Prostate gland (tissue), 2 donors: ENCODE measurements at regions not wholly inside any gene's neighbourhood (a gene's known extent, or its start where the extent isn't known, plus 50 kb on each side); places are given as distances from the start of the nearest gene placed in this dataset.
"Not testable (repeated sequence)": the region's sequence is repeated elsewhere in the genome, so short reads cannot be mapped to it uniquely, and the experiment has no call there.

Experiments
- DNase-seq: peaks from one replicate; pipeline ENCODE4 v3.0.0-alpha.2; 2019; ENCODE audit warnings: low spot score
- H3K27ac ChIP-seq, 2 donors: fragments of 200-600 bp; sonication (generic); 2 replicates each; pipeline ENCODE4 v1.5.1; 2017 to 2019
- H3K27me3 ChIP-seq: fragments of 200-600 bp; sonication (generic); replicated peaks from 2 replicates; pipeline ENCODE4 v1.5.1; 2019; ENCODE audit not compliant: insufficient read depth
- H3K36me3 ChIP-seq, 2 donors: fragments of 200-600 bp; sonication (generic); 1 replicate in 1 of 2; 2 replicates in 1 of 2; pipeline versions ENCODE4 v1.5.1 to v1.8.1; 2017 to 2019
- H3K4me1 ChIP-seq: fragments of 200-600 bp; sonication (generic); replicated peaks from 2 replicates; pipeline ENCODE4 v1.5.1; 2019
- H3K4me3 ChIP-seq, 2 donors: fragments of 200-600 bp; sonication (generic); 2 replicates each; pipeline ENCODE4 v1.5.1; 2017 to 2019
- H3K9me3 ChIP-seq: fragments of 200-600 bp; sonication (generic); 2 replicates; pipeline ENCODE4 v1.5.1; 2017
- POLR2A ChIP-seq: fragments of 450-650 bp; IDR thresholded peaks from one replicate; pipeline ENCODE4 v1.6.1; 2016; ENCODE audit warnings: antibody characterized with exemption, mild to moderate bottlenecking
- POLR2AphosphoS5 ChIP-seq: sonication (generic); formaldehyde crosslinking; IDR thresholded peaks from one replicate; pipeline ENCODE4 v1.6.1; 2017; ENCODE audit warnings: antibody characterized with exemption
- WGBS: methylation state at CpG from one replicate; pipeline ENCODE4 v1.1.5; 2018; 5-methylcytosine and 5-hydroxymethylcytosine counted together
- intact Hi-C: fragments of 100-400 bp; cut with DNase I; formaldehyde crosslinking; loops from one replicate; pipeline ENCODE4 v1.14.2; 2022
- TF ChIP-seq, protein P1 (sequence below), 4 experiments: fragments of 200-600 bp in 2 of 4; fragments of 450-650 bp in 2 of 4; sonication (generic) in 2 of 4; IDR thresholded peaks; 1 replicate in 3 of 4; 2 replicates in 1 of 4; pipeline ENCODE4 v1.5.1; 2016 to 2019; ENCODE audit warnings: antibody characterized with exemption in 4 of 4, mild to moderate bottlenecking in 2 of 4, moderate library complexity in 2 of 4

DNA sequence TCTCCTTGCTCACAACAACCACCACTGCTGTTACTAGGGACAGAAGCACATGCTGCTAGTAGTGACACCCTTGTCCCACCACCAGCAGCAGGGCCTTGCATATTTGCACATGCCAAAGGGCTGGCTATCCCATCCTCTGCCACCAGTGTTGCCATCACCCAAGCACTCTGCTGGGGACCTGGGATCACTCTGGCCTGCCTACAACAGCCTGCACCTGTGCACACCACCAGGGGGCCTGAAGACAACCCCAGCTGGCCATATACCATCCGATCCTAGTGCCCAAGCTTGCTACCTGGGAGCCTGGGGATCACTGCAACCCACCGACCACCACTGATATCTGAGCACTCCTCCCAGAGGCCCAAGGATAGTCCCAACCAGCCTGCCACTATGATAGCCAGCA is 99.9 kb upstream of the FANCL start:
- no peaks in the 10 kb centered on the region for H3K4me1 ChIP-seq
- TF ChIP-seq, protein P1, sequence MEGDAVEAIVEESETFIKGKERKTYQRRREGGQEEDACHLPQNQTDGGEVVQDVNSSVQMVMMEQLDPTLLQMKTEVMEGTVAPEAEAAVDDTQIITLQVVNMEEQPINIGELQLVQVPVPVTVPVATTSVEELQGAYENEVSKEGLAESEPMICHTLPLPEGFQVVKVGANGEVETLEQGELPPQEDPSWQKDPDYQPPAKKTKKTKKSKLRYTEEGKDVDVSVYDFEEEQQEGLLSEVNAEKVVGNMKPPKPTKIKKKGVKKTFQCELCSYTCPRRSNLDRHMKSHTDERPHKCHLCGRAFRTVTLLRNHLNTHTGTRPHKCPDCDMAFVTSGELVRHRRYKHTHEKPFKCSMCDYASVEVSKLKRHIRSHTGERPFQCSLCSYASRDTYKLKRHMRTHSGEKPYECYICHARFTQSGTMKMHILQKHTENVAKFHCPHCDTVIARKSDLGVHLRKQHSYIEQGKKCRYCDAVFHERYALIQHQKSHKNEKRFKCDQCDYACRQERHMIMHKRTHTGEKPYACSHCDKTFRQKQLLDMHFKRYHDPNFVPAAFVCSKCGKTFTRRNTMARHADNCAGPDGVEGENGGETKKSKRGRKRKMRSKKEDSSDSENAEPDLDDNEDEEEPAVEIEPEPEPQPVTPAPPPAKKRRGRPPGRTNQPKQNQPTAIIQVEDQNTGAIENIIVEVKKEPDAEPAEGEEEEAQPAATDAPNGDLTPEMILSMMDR (IDR thresholded peaks at IDR 0.05) = no peak
- no peak for TF ChIP-seq POLR2A
- TF ChIP-seq POLR2AphosphoS5 = no peak
- DNase-seq = no peak
- no peak overlapping the region for H3K4me3 ChIP-seq
- no peaks in the 10 kb centered on the region for H3K9me3 ChIP-seq
- intact Hi-C loops = no loop called here
- WGBS = 100% methylated on average over 2 of the region's 2 CpGs
- H3K36me3 ChIP-seq = no peaks in the 10 kb centered on the region
- no peak overlapping the region for H3K27ac ChIP-seq
- no peaks in the 10 kb centered on the region for H3K27me3 ChIP-seq

- Histone ChIP-seq H3K4me1 (no peaks in the 10 kb centered on the region), H3K27me3 (no peaks in the 10 kb centered on the region), H3K4me3 (no peak overlapping the region), H3K36me3 (no peaks in the 10 kb centered on the region), H3K9me3 (no peaks in the 10 kb centered on the region), H3K27ac (no peak overlapping the region)
- intact Hi-C loops = no loop called here
- DNase-seq = no peak
- no peak for TF ChIP-seq POLR2AphosphoS5
- TF ChIP-seq POLR2A = no peak
- TF ChIP-seq, protein P1 (IDR thresholded peaks at IDR 0.05) = no peak
Measured at GRCh38 chr2:58339548-58340243, 98.6 kb upstream of the FANCL start.

DNA sequence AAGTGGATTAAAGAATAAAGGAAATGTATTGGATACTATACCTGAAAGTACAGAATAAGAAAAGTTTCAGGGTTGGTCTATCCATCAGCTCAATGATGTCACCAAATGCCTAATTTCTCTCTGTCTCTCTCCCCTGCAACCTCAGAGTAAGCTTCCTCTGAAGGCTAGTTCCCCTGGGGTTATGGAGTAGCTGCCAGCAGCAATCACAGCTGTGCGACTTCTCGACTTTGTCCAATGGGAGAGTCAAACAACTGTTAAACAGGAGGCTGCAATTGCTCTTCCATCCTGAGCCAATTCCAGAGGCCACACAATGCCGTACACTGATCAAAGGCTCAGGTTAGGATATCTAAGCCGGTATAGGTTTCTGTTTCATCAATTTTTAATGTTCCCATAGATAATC is 95.3 kb upstream of the FANCL start:
- Histone ChIP-seq H3K36me3 (no peaks in the 10 kb centered on the region), H3K9me3 (no peaks in the 10 kb centered on the region), H3K27me3 (no peaks in the 10 kb centered on the region), H3K4me3 (no peak overlapping the region), H3K27ac (no peak overlapping the region), H3K4me1 (no peaks in the 10 kb centered on the region)
- TF ChIP-seq, protein P1 (IDR thresholded peaks at IDR 0.05) = no peak
- no peak for TF ChIP-seq POLR2A
- TF ChIP-seq POLR2AphosphoS5 = no peak
- intact Hi-C loops = no loop called here
- DNase-seq = no peak
- WGBS = 59% methylated on average over 4 of the region's 4 CpGs

- H3K27ac ChIP-seq = no peak overlapping the region
- no peaks in the 10 kb centered on the region for H3K9me3 ChIP-seq
- no peak for DNase-seq
- no peaks in the 10 kb centered on the region for H3K27me3 ChIP-seq
- intact Hi-C loops = no loop called here
- H3K4me1 ChIP-seq = no peaks in the 10 kb centered on the region
- H3K4me3 ChIP-seq = no peak overlapping the region
- 42% methylated on average over 5 of the region's 5 CpGs for WGBS
- H3K36me3 ChIP-seq = no peaks in the 10 kb centered on the region
- TF ChIP-seq POLR2AphosphoS5 (no peak), POLR2A (no peak)
- TF ChIP-seq, protein P1 (IDR thresholded peaks at IDR 0.05) = no peak
Measured at GRCh38 chr2:58334414-58334813, 93.3 kb upstream of the FANCL start.

DNA sequence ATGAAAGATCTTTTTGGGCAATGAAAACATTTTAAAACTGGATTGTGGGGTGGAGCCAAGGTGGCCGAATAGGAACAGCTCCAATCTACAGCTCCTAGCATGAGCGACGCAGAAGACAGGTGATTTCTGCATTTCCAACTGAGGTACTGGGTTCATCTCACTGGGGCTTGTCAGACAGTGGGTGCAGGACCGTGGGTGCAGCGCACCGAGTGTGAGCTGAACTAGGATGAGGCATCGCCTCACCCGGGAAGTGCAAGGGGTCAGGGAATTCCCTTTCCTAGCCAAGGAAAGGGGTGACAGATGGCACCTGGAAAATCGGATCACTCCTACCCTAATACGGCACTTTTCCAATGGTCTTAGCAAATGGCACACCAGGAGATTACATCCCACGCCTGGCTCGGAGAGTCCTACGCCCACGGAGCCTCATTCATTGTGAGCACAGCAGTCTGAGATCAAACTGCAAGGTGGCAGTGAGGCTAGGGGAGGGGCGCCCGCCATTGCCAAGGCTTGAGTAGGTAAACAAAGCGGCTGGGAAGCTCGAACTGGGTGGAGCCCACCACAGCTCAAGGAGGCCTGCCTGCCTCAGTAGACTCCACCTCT is 84.3 kb upstream of the FANCL start:
- intact Hi-C loops, H3K27ac ChIP-seq, H3K27me3 ChIP-seq, H3K4me1 ChIP-seq, H3K36me3 ChIP-seq, H3K9me3 ChIP-seq, H3K4me3 ChIP-seq, DNase-seq: not testable (repeated sequence)
- WGBS = 74% methylated on average over 18 of the region's 18 CpGs
